DOHH2 (cell line): ENCODE measurements at regions not wholly inside any gene's neighbourhood (a gene's known extent, or its start where the extent isn't known, plus 50 kb on each side); places are given as distances from the start of the nearest gene placed in this dataset.

Experiments used
- CTCF ChIP-seq: fragments of 200-600 bp; sonication (generic); IDR thresholded peaks from one replicate; pipeline ENCODE4 v1.5.1; 2014; ENCODE audit warnings: antibody characterized with exemption, mild to moderate bottlenecking, low read depth, low read length; ENCODE audit not compliant: poor library complexity, severe bottlenecking
- EZH2phosphoT487 ChIP-seq: fragments of 200-600 bp; sonication (generic); IDR thresholded peaks from 2 replicates; pipeline ENCODE4 v1.6.1; 2017; ENCODE audit warnings: borderline replicate concordance, mild to moderate bottlenecking, antibody characterized with exemption, low read length, moderate library complexity, mixed read lengths

- TF ChIP-seq CTCF (no peak), EZH2phosphoT487 (no peak)
Observed at GRCh38 chr11:123245567-123245966, 50.5 kb upstream of the CLMP start.
